ENCODE measurements at regions not wholly inside any gene's neighbourhood (a gene's known extent, or its start where the extent isn't known, plus 50 kb on each side); places are given as distances from the start of the nearest gene placed in this dataset.

GRCh38 chr4:186472948-186473347, 82.4 kb downstream of the MTNR1A start:
- peak; percentile 57 to 77 for TF ChIP-seq CTCF (conservative IDR thresholded peaks at IDR 0.05; ENCODE audit: low read depth in 2 of 2)
- TF ChIP-seq EZH2 (IDR thresholded peaks at IDR 0.05; ENCODE audit: low read depth, unreplicated experiment), result no peak
- no peak for TF ChIP-seq ZNF331 (CRISPR knock-in tag; IDR thresholded peaks at IDR 0.05; ENCODE audit: low read depth)
- no peak for TF ChIP-seq POLR2AphosphoS5 (IDR thresholded peaks at IDR 0.05; ENCODE audit: low read depth)
- TF ChIP-seq ZNF114 (CRISPR knock-in tag; IDR thresholded peaks at IDR 0.05), result no peak
- TF ChIP-seq NANOG (IDR thresholded peaks at IDR 0.05; ENCODE audit: borderline replicate concordance), result no peak
- TF ChIP-seq JUNB (IDR thresholded peaks at IDR 0.05; ENCODE audit: unreplicated experiment), result no peak

Data from GM23338 (cell line).